Hematopoietic multipotent progenitor cell treated with erythropoietin and hydrocortisone succinate and interleukin-3 and kit ligand, for 17 days (in vitro differentiated cells): ENCODE measurements at regions not wholly inside any gene's neighbourhood (a gene's known extent, or its start where the extent isn't known, plus 50 kb on each side); places are given as distances from the start of the nearest gene placed in this dataset.
"Not testable (repeated sequence)": the region's sequence is repeated elsewhere in the genome, so short reads cannot be mapped to it uniquely, and the experiment has no call there.

Experiments
- DNase-seq: peaks from one replicate; pipeline ENCODE4 v3.0.0-alpha.2; 2015; ENCODE audit warnings: low spot score

DNA sequence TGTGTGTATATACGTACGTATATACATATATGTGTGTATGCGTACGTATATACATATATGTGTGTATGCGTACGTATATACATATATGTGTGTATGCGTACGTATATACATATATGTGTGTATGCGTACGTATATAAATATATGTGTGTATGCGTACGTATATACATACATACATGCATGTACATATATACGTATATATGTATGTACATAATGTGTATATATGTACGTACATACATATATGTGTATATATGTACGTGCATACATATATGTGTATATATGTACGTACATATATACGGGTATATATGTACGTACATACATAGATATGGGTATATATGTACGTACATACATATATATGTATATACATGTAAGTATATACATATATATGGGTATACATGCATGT lies 332.1 kb downstream of the CRPPA start:
- no peak for DNase-seq

DNA sequence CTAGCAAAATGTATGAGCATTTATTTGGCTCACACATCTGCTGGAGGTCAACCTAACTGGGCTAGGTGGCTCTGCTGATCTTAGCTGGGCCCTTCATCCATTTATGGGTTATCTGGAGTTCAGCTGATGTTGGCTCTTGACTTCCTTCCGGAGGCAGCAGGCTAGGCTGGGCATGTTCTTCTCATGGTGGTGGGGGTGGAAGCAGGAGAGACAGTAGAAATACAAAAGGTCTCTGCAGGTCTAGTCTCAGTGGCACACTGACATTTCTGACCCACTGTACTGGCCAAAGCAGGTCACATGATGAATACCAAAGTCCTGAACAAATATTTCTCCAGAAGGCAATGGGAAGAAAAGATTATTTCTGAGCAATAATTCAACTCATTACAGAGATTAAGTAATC lies 334.6 kb downstream of the CRPPA start:
- no peak for DNase-seq

DNA sequence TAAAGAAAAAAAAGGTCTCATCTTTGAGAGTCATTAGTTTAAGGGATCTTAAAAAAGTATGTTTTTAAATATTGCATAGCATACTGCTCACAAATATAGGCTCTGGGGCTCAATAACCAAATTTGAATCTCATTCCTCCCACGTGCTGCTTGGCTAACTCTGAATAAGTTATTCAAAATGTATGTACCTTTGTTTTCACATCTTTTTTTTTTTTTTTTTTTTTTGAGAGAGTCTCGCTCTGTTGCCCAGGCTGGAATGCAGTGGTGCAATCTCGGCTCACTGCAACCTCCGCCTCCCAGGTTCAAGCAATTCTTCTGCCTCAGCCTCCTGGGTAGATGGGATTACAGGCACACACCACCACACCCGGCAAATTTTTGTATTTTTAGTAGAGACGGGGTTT lies 335.6 kb downstream of the CRPPA start:
- DNase-seq: not testable (repeated sequence)

DNA sequence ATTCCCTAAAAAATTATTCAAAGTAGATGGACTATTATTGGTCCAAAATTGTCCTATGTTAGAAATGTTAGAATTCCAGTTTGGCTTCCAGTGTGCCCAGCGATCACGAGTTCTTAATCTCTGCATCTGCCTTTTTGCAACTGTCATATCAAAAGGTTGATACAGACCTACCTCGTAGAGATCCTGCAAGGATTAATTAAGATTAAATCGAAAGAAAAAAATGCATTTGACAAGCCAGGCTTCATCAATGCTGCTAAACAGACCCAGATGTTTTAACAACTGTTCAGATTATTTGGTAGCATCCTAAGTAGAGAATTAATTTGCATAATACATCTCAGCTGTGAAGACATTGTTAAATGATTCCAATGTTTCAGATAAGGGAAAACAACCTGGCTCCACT lies 336.5 kb downstream of the CRPPA start:
- DNase-seq: no peak

DNA sequence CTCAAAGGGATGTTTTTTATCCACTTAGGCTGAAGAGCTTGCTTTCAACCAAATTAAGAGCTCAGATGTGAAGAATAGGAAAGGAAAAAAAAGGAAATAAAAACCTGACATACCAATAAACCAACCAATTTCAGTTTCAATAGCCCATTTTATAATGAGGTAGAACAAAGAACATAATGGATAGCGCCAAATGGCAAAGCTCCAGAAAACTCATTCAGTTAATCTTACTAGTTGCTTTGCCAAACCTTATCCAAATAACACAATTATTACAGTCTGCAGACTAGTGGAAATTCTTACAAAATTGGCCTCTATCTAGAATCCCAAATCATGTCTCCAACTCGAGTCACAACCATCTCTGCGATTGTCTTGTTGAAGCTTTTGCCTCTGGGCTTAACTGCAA lies 337.0 kb downstream of the CRPPA start:
- no peak for DNase-seq

DNA sequence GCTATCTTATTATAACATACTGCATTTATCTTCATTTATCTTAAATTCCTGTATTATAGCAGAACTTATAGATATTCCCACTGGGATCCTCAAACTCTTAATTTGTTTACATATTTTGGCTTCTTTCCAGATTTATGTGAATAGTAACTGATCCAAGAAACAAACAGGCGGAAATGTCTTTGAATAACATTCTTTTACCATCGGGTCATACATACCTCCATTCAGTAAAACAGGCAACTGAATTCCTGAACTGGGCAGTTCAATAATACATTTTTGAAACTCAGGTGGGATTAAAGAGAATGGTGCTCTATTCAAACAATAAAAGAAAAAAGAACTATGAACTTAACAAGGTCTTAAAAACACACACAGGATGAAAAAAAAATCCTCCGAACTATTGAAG lies 337.4 kb downstream of the CRPPA start:
- no peak for DNase-seq

DNA sequence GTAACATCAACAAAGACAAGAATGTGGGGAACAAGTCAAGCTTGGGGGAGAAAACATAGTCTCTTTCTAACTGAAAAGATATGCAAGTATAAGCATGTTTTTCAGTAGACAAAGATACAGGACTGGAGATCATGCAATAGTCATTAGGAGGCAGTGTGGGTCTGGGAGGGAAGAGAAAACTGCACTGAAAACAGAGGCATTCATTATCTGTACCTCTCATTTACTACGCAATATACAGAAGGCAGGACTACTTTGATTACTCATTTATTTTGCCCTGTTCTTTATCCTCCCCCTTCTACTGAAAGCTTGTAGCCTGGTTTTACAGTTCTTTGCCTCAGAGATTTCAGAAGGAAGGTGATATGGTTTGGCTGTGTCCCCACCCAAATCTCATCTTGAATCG lies 341.2 kb downstream of the CRPPA start:
- DNase-seq: no peak

DNA sequence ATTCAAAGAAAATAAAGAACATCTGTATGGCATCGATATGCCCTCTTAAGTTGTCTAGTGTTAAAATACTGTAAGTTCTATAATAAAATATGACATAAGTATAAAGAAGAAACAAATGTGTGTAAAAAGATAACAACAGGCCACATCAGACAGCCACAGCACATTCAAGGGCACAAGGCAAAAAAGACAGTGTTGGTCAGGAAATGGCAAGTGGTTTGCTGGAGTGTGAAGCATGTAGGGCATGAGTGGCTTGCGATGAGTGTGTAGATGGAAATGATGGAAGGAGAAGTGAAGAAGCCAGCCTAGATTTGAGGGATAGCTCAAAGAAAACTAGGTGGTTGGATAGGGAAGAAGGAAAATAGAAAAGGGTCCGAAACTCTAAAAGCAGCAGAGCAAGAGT lies 341.6 kb downstream of the CRPPA start:
- DNase-seq: no peak

DNA sequence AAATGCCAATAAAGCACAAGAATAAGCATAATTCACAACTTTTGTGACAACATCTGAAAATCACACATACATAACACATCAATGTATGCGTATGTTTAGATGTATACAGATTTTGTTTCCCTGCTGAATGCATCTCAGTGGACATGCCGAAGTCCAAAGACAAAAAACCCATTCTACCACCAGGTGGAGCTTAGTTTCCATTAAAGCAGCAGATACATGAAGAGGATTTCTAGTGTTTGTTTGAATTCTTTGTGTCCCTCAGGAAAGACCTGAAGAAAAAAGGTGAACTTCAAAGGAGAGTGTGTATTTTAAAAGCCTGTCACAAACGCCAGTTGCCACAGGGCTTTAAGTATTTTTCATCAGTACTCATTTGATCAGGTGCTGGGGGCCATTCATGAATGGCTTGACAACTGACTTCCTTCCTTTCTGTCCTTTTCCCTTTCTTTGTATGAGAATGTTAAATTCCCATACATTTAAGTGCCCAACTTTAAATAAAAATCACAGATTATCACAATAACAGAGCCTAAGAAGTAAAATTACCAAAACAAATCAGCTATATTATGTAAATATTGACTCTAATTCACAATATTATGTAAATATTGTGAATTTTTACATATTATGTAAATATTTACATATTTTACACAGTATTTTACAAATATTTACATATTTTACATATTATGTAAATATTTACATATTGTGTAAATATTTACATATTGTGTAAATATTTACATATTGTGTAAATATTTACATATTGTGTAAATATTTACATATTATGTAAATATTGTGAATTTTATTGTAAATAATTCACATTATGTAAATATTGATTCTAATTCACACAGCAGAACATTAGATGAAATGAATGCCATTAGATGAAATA lies 343.0 kb downstream of the CRPPA start:
- peak; percentile 24 for DNase-seq

DNA sequence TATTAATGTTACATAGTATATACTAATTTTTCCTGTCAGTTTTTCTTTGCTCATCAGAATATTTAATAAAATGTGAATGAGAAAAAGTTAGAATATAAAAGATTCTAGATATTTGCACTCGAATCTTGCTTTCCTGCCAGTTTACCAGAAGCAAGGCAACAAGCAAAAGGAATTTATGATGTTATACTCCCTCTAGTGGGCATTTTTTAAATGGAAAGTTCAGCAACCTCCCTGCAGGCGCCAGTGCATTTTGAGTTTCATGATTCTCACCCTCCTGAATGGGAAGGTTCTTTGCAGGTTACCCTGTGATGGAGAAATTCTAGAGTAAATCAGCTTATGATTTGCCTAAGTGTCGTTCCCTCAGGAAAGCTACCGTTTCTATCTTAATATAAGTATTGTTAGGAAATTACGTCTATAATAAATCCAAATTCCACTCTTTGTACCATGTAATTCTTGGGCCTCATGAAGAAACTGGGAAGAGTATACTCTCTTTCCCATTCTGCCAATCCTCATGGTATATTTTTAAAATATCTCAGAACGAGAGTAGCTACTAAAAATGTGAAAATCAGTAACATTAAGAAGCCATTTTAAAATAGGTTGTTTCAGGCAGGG lies 350.0 kb downstream of the CRPPA start:
- peak; percentile 6 for DNase-seq

DNA sequence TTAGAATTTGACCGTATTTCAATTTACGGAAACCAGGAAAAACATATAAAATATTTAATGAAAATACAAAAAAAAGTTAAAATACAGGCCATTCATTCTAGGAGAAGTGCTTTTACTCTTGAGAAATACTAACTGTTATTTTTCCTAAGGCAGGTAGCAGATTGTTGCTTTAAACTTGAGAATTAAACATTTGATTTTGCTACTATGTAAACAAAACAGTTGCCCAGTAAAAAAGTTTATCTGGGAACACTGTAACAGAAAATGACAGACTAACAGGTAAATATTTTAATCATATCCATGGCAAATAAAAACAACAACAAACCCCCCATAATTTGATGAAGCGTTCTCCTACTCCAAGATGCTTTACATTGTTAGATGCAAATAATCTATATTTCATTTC lies 350.5 kb downstream of the CRPPA start:
- DNase-seq: no peak

DNA sequence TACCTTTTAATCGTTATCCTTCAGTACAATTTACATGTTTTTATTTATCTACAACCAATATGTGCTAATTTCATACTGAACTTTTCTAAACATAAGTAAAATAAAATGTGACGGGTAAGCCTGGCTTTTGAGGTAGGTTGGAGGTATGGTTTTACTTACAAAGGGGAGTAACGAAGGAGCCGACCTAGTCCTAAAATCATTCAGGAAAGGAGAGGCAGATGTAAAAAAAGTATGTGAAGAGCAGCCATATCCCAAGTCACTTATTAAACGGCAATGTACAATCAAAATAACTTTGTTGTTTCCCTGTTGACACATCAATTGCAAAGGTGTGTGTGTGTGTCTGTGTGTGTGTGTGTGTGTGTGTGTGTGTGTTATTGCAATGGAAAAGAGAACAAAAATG lies 351.3 kb downstream of the CRPPA start:
- DNase-seq: no peak

DNA sequence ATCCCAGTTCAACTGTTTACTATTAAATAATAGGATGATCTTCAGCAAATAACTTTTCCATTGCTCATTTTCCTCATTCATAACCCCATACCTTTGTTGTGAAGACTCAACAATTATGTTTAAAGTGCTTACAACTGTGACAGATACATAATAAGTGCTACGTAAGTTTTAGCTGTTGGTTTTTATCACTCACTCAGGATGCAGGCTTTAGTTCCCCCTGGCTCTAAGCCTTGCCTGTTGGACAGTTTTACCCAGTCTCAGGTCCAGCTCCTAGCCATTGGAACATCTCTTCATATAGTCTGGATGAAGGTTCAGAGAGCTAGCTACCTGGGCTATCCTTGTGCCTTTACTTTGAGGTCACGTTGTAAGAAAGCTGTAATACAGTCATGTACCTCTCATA lies 353.2 kb downstream of the CRPPA start:
- no peak for DNase-seq

DNA sequence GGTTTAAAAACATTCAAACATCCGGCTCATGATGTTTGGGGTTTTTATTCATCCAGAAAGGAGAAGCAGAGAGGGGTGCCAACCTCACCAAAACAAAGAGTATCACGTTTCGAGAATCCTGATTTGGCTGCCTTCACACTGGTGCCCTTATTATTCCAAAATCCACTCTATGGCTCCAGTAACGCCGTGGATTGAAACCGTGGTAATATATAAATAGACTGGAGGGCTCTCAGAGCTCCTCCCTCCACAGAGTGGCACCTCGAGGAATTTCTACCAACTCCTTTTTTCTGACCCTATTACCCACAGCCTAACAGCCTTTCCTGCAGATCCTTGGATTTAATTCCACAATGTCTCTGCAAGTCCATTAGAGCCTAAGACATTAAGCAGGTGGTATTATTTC lies 353.6 kb downstream of the CRPPA start:
- no peak for DNase-seq

DNA sequence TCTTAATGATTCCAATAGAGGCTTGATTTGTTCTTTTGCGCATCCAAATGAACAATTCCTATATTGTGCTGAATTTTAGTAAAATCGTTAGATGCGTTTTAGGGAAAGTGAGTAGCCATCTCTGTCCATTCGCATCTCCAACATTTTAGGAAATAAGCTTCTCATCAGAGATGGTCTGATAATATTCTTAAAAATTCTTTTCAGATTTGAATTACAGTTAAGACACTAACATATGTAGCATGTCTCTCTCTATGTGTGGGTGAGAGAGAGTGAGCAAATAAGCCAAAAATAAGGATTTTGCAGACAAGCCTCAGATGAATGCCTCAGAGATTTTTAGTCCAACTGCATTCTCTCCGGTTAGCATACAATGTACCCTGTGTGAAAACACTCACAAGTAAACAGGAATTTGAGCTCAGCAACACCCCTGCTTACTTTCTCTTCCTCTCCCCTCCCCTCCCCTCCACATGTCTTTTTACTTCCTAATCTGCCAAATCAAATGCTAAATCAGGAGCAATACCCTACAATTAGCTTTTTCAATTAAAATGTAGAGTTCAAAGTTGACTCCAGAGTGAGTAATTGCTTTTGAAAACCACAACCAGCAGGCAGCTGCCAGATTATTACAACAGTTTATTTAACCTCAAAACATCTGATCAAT lies 354.4 kb downstream of the CRPPA start:
- DNase-seq: no peak

DNA sequence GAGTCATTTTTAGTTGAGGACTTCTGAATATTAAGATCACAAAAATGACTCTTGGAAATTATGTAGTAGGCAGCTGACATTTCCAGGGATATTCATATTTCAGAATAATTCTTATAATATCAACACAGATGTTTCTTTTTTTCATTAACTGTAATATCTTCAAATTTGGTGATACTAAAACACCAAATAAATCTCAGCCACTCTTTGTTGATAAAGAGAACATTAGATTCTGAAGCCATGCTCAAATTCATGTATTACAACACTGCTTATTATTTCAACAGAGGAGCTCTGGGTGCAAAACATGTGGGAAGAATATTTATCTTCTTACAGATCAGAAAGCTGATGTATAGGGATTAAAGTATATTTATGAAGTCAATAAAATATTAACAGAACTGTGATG lies 355.4 kb downstream of the CRPPA start:
- DNase-seq: no peak

DNA sequence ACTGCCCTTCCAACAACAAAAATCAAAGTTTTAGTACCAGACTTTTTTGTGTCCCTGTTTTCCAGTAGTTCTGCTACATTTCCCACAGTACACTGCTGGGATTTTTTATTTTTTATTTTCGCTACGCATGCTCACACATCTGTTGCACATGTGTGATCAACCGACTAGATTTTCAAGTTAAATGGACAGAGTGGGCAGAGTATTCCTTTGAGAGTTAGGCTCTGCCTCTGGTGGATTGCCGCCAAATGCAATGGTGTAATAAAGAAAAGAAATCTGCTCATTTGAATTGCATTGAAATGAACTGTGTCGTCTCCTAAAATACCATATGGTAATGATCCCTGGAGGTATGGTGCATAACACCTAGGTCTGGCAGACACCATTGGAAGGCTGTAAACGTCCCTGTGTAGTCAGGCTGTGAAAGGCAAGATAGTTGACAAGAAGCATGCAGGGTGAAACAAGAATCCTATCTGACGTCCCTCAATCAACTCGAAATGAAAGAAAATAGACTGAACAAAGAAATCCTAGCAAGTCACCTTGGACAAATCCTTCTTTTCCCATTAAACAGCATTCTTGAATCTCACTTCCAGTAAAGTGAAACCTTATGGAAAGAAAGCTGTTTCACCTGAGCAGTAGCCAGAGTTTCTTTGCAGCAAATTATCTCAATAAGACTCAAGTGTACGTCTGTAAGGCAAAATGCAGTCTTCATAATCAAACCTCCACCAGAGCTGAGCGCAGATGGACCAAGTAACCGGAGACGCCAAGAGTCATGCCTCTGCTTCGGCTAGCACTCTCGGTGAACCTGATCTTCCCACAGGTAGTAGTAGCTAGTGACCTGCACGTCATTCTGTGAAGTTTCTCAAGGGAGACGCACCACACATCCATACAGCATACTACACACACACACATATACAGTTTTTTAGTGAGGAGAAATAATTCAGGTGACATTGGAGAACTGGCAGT lies 357.3 kb downstream of the CRPPA start:
- no peak for DNase-seq

DNA sequence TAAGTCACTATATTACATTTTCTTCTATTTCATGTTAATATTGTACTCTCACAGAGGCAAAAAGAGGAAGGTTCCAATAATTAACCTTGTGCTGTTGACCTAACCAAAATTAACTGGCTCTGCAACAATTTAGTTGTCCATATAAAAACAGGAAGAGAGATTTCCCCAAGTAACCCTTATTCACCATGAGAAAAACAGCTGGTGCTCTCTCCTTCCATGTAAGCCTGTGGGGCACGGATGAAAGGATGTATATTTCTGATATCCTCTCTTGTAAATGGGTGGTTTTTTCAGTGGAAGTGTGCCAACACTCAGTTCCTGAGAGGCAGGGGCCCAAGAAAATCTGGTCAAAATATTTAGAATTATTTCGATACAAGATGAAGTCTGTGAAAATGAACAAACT lies 358.1 kb downstream of the CRPPA start:
- DNase-seq: no peak

DNA sequence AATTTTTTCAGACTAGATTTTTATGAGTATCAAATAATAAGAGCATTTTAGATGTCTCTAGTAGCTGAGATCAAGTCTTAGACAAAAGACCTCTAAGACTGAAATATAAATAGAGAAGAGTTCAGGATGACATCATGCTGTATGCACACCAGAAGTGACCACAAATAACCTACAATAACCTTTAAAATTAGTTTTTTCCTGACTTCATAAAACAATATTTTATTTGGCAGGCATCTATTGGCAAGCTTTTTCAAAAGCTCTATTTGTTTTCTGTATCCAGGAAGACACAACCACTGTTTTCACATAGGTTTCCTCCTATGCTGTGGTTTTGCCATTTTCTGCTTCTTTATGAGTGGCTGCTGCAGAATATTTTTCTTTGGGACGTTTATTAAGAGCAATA lies 359.1 kb downstream of the CRPPA start:
- no peak for DNase-seq

DNA sequence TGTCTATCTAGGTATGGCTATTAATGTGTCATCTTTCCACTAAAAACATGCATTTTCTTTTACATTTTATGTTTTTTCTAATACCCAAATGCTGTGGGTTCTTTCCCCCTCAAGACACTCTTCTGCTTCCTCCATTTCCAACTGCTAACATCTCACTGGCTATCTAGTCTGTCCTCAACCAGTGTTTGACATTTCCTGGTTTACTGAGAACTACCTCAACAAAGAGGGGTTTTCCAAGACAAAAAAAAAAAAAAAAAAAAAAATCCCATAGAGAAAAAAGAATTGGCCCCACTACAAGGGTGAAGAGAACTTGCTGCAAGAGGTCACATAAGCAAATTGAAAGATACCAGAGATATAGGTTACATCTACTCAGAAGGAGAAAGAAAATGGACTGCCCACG lies 359.7 kb downstream of the CRPPA start:
- DNase-seq: no peak

DNA sequence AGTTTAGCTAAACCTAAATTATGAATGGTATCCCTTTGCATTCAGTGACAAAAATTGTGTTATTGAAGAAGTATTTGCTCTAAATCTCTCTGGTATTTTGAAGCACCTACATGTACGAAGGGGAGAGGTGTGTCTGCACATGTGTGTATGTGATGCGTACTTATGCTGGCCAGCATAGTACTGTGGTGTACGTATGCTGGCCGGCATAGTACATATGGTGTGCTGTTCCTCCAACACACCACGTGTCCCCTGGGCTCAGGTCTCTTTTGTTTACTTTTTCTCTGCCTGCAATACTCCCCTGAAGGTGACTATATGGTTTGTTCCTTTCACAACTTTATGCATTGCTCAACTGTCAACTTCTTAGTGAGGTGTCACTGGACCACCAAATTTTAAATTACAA lies 360.3 kb downstream of the CRPPA start:
- DNase-seq: no peak

DNA sequence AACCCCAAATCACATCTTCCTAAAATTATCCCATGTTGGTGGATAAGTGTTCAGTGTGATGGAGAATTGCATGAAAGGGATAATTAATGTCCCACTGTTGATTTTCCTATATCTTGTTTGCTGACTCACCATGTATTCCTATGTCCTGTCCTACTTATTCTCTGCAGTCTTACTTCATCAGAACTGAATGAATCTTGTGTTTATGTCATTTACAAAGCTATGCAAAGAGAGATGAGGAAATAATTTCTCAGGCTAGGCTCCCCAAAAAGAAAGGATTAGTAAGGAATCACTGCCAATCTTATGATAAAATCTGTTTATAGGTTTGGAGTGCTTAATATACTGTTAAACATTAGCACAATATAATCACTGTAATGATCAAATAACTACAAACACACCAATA lies 360.8 kb downstream of the CRPPA start:
- DNase-seq: no peak
